HAP-1 (cell line): ENCODE measurements at regions not wholly inside any gene's neighbourhood (a gene's known extent, or its start where the extent isn't known, plus 50 kb on each side); places are given as distances from the start of the nearest gene placed in this dataset.

ENCODE experiments used
- DNase-seq, 2 experiments: peaks; one replicate each; pipeline ENCODE4 v3.0.0-alpha.2; 2016 to 2020; ENCODE audit warnings: low spot score in 2 of 2
- H3K27me3 ChIP-seq: fragments of 250-450 bp; sonication (Bioruptor Pico); 2 replicates; pipeline ENCODE4 v1.5.1; 2020; ENCODE audit warnings: low read depth, mild to moderate bottlenecking, moderate library complexity
- H3K36me3 ChIP-seq: fragments of 250-450 bp; sonication (Bioruptor Pico); replicated peaks from 2 replicates; pipeline ENCODE4 v1.5.1; 2020; ENCODE audit warnings: mild to moderate bottlenecking
- H3K4me1 ChIP-seq: fragments of 250-450 bp; sonication (Bioruptor Pico); 2 replicates; pipeline ENCODE4 v1.5.1; 2020; ENCODE audit warnings: mild to moderate bottlenecking
- H3K4me3 ChIP-seq: fragments of 250-450 bp; sonication (Bioruptor Pico); 2 replicates; pipeline ENCODE4 v1.5.1; 2020; ENCODE audit warnings: mild to moderate bottlenecking, moderate library complexity
- H3K9me3 ChIP-seq: fragments of 250-450 bp; sonication (Bioruptor Pico); 2 replicates; pipeline ENCODE4 v1.5.1; 2020; ENCODE audit warnings: mild to moderate bottlenecking, moderate library complexity
- in situ Hi-C: fragments of 300-500 bp; cut with MboI; formaldehyde crosslinking; loops from 3 replicates; pipeline ENCODE4 v1.14.3; 2020; ENCODE audit warnings: low sequenced_read_pairs, inconsistent platforms, mixed read lengths

- Histone ChIP-seq H3K4me1 (no peaks in the 10 kb centered on the region), H3K27me3 (peaks cover 3% of the 10 kb centered on the region; the same call in 1 of the 2 replicates), H3K9me3 (no peaks in the 10 kb centered on the region), H3K36me3 (no peaks in the 10 kb centered on the region), H3K4me3 (no peak overlapping the region)
- no peak for DNase-seq
- in situ Hi-C loops, result no loop called here
Measured at GRCh38 chr1:101332633-101333032, 95.8 kb downstream of the S1PR1 start.

GRCh38 chr1:101333186-101333585 lies 96.4 kb downstream of the S1PR1 start:
- in situ Hi-C loops, result no loop called here

DNA sequence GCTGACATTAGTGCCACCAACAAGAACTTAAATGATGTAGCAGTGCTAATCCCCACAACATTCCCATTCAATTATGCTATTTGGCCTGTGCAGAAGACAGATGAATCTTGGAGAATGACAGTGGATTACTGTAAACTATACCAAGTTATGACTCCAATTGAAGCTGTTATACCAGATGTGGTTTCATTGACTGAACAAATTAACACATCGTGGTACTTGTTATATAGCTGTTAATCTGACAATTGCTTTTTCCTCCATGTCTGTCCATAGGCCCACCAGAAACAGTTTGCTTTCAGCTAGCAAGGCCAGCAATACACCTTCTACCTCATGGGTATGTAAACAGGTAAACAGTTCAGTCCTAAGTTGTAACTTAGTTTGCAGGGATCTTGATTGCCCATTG lies 101.1 kb downstream of the S1PR1 start:
- DNase-seq, result no peak
- Histone ChIP-seq H3K9me3 (0 out of 2 replicates have a peak, but pooled peaks cover 3% of the 10 kb centered on the region), H3K4me3 (no peak overlapping the region), H3K36me3 (no peaks in the 10 kb centered on the region), H3K4me1 (no peaks in the 10 kb centered on the region), H3K27me3 (no peaks in the 10 kb centered on the region)
- in situ Hi-C loops, result no loop called here

More at GRCh38 chr1:101333186-101333585, 96.4 kb downstream of the S1PR1 start:
- Histone ChIP-seq H3K4me1 (no peaks in the 10 kb centered on the region), H3K4me3 (no peak overlapping the region), H3K9me3 (no peaks in the 10 kb centered on the region), H3K36me3 (no peaks in the 10 kb centered on the region), H3K27me3 (peaks cover 3% of the 10 kb centered on the region; the same call in 1 of the 2 replicates)
- DNase-seq, result no peak

DNA sequence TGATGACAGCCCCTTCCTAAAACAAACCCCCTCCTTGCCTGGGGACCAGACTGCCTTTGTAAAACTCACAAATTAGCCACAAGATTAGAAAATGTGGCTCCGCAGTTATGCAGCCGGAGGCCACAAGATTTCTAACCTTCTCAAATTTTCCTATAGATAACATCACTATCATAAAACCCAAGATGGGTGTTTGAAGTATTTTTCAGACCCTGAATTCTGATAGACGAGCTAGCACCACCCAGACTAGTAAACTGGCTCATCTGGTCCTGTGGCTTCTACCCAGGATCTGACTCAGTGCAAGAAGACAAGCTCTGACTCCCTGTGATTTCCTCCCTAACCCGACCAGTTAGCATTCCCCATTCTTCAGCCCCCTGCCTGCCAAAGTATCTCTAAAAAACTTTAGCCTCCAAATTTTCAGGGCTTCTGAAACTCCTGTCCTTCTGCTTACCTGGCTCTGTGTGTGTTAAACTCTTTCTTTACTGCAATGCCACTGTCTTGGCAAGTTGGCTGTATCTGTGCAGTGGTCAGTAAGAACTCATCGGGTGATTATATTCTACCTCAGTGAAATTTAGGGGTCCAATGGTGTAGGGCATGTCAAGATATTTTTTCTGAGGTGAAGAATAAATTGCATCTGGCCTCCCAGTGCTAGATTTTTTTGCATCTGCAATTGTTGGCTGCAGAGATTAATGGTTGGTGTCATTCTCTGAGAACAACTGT lies 102.1 kb downstream of the S1PR1 start:
- in situ Hi-C loops, result no loop called here
- Histone ChIP-seq H3K4me1 (no peaks in the 10 kb centered on the region), H3K36me3 (no peaks in the 10 kb centered on the region), H3K9me3 (0 out of 2 replicates have a peak, but pooled peaks cover 3% of the 10 kb centered on the region), H3K4me3 (no peak overlapping the region), H3K27me3 (no peaks in the 10 kb centered on the region)
- DNase-seq, result no peak

DNA sequence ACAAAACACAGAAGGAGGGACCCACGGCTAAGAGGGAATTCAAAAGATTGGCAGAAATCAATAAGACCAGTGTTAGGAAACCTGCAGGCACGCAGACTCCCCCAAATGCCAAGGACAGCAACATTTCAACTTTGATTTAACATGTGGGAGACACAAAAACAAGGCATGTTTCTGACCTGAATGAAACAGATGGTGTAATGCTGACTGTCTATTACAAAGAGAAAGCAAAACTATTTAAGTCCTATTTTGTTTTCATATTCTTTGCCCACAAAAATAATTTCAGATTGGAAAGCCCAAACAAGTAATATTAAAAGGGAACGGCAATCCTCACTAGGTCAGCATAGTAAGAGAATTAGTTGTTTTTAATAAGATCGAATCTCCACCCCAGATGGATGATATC lies 107.9 kb downstream of the S1PR1 start:
- H3K27me3 ChIP-seq, result peaks cover 2% of the 10 kb centered on the region; the same call in 1 of the 2 replicates
- no peaks in the 10 kb centered on the region for H3K4me1 ChIP-seq
- no peak for DNase-seq
- in situ Hi-C loops, result no loop called here
- no peaks in the 10 kb centered on the region for H3K36me3 ChIP-seq
- H3K4me3 ChIP-seq, result no peak overlapping the region
- H3K9me3 ChIP-seq, result no peaks in the 10 kb centered on the region

DNA sequence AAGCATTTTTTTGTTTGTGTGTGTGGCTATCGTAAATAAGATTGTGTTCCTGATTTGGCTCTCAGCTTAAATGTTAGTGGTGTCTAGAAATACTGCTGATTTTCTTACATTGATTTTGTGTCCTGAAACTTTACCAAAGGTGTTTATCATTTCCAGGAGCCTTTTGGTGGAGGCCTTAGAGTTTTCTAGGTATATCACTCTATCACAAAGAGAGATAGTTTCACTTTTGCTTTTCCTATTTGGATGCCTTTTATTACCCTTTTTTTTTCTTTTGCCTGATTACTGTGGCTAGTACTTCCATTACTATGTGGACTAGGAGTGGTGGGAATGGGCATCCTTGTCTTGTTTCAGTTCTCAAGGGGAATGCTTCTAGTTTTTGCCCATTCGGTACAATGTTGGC lies 109.6 kb downstream of the S1PR1 start:
- no peak overlapping the region for H3K4me3 ChIP-seq
- no peaks in the 10 kb centered on the region for H3K4me1 ChIP-seq
- H3K36me3 ChIP-seq, result no peaks in the 10 kb centered on the region
- H3K9me3 ChIP-seq, result no peaks in the 10 kb centered on the region
- no peak for DNase-seq
- peaks cover 2% of the 10 kb centered on the region; the same call in 1 of the 2 replicates for H3K27me3 ChIP-seq
- in situ Hi-C loops, result no loop called here

GRCh38 chr1:101356013-101356412 lies 119.2 kb downstream of the S1PR1 start:
- Histone ChIP-seq H3K9me3 (no peaks in the 10 kb centered on the region; the same call in 1 of the 2 replicates), H3K4me3 (no peak overlapping the region), H3K4me1 (no peaks in the 10 kb centered on the region), H3K36me3 (no peaks in the 10 kb centered on the region), H3K27me3 (no peaks in the 10 kb centered on the region)
- no peak for DNase-seq
- in situ Hi-C loops, result loop anchor here (5.0 kb wide), 1 partner anchor 44 kb away; no protein-coding TSS in a partner anchor

DNA sequence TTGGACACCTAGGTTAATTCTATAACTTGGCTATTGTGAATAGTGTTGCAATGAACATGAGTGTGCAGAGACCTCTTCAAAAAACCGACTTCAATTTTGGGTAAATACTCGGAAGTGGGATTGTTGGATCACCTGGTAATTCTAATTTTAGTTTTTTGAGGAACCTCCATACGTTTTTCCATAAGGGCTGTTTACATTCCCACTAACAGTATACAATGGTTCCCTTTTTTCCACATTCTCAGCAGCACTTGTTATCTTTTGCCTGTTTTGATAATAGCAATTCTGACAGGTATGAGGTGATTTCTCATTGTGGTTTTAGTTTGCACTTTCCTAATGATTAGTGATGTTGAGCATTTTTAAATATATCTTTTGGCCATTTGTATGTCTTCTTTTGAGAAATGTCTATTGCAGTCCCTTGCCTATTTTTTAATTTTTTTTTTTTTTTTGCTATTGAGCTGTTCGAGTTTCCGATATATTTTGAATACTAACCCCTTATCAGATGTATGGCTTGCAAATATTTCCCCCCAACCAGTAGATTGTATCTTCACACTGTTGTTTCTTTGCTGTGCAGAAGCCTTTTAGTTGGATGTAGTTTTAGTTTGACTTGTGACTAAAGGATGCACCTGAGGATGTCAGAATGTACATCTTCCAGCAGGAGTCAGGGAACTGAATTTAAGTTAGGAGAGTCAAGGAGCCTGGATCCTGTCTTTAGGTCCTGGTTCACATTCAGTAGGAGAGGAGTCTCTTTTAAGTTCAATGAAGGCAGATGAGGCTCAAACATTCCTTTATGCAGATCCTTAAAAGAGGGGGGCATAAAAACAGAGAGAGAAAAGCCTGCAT lies 120.0 kb downstream of the S1PR1 start:
- Histone ChIP-seq H3K36me3 (no peaks in the 10 kb centered on the region), H3K9me3 (no peaks in the 10 kb centered on the region; the same call in 1 of the 2 replicates), H3K4me1 (no peaks in the 10 kb centered on the region), H3K4me3 (no peak overlapping the region), H3K27me3 (no peaks in the 10 kb centered on the region)
- in situ Hi-C loops, result loop anchor here (5.0 kb wide), 1 partner anchor 45 kb away; no protein-coding TSS in a partner anchor
- DNase-seq, result no peak

DNA sequence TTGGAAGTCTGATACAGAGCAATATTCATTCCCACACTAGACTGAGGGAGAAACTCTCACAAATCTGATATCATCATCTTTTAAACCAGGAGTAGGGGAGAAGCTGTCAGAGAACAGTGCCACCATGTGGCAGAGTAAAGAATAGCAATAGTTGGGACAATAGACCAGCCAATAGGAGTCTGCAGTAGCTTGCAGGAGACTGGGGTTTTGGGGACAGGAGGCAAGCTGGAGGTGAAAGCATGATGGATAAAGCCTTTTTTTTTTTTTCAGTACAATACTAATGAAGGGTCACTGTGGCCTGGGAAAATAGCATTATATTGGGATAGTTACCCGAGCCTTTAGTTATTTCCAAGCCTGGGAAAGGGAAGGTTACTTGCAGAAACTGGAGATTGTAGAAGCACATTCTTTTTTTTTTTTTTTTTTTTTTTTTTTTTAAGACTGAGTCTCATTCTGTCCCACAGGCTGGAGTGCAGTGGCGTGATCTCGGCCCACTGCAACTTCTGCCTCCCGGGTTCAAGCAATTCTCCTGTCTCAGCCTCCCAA lies 120.7 kb downstream of the S1PR1 start:
- no peak overlapping the region for H3K4me3 ChIP-seq
- H3K4me1 ChIP-seq, result no peaks in the 10 kb centered on the region
- in situ Hi-C loops, result loop anchor here (5.0 kb wide), 1 partner anchor 45 kb away; no protein-coding TSS in a partner anchor
- no peaks in the 10 kb centered on the region; the same call in 1 of the 2 replicates for H3K9me3 ChIP-seq
- no peaks in the 10 kb centered on the region for H3K36me3 ChIP-seq
- no peaks in the 10 kb centered on the region for H3K27me3 ChIP-seq
- DNase-seq, result peak; percentile 67 to 77

- in situ Hi-C loops, result no loop called here
- no peak for DNase-seq
- Histone ChIP-seq H3K27me3 (no peaks in the 10 kb centered on the region), H3K4me3 (no peak overlapping the region), H3K9me3 (no peaks in the 10 kb centered on the region), H3K36me3 (no peaks in the 10 kb centered on the region), H3K4me1 (no peaks in the 10 kb centered on the region)
Measured at GRCh38 chr1:101360506-101360905, 123.7 kb downstream of the S1PR1 start.

GRCh38 chr1:101363891-101364318 lies 127.1 kb downstream of the S1PR1 start:
- H3K27me3 ChIP-seq, result no peaks in the 10 kb centered on the region
- H3K36me3 ChIP-seq, result no peaks in the 10 kb centered on the region
- no peaks in the 10 kb centered on the region for H3K4me1 ChIP-seq
- no peak overlapping the region for H3K4me3 ChIP-seq
- no peaks in the 10 kb centered on the region for H3K9me3 ChIP-seq
- no peak for DNase-seq
- in situ Hi-C loops, result no loop called here

DNA sequence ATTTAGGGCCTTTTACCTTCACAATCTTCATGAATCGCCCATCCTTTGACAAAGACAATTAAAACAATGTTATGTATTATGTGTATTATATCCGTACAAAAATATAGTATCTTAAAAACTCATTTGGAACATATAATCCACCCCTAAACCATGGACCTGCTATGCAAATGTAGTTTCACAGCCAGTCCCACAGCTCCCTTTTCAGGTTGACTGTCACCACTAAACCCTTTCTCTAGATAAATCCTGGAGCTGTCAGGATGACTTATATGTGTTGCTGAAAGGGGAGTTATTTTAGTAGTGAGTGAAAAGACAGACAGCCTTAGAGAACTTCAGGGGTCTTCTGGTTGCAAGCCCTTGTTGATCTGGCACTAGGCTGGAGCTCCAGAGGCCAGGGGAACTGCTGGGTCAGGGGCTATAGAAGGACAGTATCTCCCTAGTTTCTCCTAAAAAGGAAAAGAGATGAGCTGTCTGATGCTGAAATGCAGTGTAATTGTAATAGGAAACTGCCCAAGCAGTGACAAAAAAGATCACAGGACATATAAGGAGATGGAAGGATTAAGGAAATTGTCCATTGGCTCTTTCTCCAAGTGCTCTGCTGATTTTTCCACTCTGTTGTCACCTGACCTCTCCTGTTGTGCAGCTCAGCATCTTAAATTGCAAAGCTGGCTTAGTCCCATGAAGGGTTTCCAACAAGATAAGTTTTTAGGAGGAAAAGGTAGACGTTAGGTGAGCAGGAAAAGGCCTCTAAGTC lies 127.7 kb downstream of the S1PR1 start:
- H3K27me3 ChIP-seq, result no peaks in the 10 kb centered on the region
- DNase-seq, result no peak
- in situ Hi-C loops, result no loop called here
- no peak overlapping the region for H3K4me3 ChIP-seq
- no peaks in the 10 kb centered on the region for H3K36me3 ChIP-seq
- no peaks in the 10 kb centered on the region for H3K9me3 ChIP-seq
- H3K4me1 ChIP-seq, result no peaks in the 10 kb centered on the region

- no peak overlapping the region for H3K4me3 ChIP-seq
- no peaks in the 10 kb centered on the region for H3K27me3 ChIP-seq
- in situ Hi-C loops, result no loop called here
- no peaks in the 10 kb centered on the region for H3K36me3 ChIP-seq
- DNase-seq, result no peak
- H3K4me1 ChIP-seq, result no peaks in the 10 kb centered on the region
- no peaks in the 10 kb centered on the region for H3K9me3 ChIP-seq
Measured at GRCh38 chr1:101365186-101365585, 128.4 kb downstream of the S1PR1 start.
